SKM-1 (cell line): ENCODE measurements at regions not wholly inside any gene's neighbourhood (a gene's known extent, or its start where the extent isn't known, plus 50 kb on each side); places are given as distances from the start of the nearest gene placed in this dataset.
A peak's percentile ranks its signal among the peaks of the same experiment; 100 is the strongest.

Source experiments
- DNase-seq: peaks from one replicate; lab custom pipeline; 2025; ENCODE audit not compliant: unreplicated experiment; lab: John Stamatoyannopoulos, UW

DNA sequence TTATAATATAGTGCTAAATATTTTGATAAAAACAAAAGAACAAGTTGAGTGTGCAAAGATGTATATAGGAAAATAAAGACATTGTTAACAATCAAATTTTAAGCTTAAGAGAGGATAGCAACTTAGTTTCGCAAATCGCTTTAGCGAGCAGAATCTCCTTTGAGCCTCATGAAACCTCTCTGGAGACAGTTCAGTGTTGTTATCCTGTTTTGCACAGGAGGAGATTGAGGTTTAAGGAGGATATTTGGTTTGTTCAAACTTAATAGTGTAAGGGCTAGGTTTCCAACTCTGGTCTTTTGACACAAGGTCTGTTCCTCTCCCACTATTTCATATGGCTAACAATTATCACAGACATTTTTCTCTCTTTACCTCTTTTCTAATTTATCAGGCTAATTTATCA, 1848.5 kb upstream of the TENM3 start:
- DNase-seq = no peak

DNA sequence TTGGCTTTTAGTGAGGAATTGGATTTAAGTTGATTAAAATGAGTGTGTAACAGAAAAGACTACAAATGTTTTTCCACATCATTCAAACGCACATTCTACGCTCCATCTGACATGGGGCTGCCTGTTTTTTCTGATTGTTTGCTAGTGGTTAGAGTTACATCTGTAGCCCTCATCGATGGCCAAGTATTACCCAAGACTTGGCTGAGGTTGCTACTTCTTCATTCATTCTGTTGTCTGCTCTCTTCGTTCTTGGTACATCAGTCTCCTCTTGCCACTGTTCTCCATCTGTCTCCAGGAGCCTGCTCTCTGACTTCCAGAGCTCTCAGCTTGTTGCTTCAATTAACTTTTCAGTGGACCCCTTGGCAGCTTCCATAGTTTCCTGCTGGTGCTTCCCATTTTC, 1844.6 kb upstream of the TENM3 start:
- no peak for DNase-seq

GRCh38 chr4:180407275-180407885, 1835.8 kb upstream of the TENM3 start:
- no peak for DNase-seq

DNA sequence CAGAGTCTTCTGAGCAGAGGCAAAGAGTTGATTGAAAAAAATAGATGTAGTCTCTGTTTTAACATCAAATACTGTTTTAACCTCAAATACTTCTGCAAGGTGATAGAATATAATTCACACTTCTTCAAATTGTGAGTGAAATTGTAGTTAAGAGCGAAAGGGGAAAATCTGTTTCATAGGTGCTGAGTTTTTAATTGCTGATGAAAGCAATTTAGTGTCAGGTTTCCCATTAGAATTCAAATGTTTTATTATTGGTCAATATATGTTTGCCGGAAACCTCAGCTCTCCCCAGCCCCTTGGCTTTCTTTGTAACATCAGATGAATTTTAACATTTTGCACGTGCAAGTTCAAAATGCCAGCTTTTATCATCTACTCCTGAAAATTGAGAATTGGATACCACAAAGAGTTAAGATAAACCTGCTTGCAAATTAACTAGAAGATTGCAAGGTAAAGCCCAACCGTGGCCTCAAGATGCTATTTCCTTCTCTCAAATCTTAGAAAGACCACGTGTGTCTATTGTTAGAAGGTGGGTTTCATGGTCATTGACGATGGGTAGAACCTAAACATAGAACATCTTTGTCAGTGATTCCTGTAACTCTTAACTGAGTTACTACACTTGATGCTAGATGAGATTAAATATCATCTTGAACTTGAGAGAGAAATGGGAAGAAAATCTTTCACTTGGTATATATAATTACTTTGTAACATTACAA, 1824.2 kb upstream of the TENM3 start:
- DNase-seq = no peak

- DNase-seq = no peak
Measured at GRCh38 chr4:180422989-180423711, 1820.1 kb upstream of the TENM3 start.

DNA sequence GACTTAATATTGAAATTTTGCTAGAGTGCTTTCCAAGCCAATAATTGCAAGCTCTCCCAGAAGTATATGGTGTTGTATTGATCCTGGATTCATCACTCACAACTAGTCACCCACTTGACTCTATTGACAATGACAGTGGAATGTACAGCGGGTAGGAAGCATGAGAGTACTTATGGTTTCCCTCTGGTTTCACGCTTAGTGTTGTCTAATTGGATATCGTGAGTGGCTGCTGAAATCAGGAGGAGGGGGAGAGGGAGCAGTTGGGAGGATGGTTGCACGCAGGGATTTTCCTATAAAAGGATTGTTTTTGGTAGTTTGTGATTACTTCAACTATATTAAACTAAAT, 1819.5 kb upstream of the TENM3 start:
- DNase-seq = no peak

DNA sequence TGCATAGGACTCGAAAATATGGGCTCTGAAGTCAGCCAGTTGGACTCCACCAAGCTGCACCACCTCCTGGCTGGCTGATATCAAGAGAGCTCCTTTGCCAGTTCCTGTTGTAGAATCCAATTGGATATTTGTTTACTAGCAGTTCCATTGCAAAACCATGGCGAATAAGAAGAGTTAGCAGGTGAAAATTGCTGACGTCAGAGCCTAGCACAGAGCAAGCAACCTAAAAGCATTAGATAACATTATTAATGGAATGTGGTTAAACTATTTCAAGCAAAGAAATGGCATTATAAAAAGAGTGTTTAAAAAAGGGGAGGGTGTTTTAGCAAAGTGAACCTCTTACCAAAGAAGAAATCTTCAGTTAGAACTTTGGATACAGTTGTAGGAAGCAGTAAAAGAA, 1816.3 kb upstream of the TENM3 start:
- DNase-seq = no peak

DNA sequence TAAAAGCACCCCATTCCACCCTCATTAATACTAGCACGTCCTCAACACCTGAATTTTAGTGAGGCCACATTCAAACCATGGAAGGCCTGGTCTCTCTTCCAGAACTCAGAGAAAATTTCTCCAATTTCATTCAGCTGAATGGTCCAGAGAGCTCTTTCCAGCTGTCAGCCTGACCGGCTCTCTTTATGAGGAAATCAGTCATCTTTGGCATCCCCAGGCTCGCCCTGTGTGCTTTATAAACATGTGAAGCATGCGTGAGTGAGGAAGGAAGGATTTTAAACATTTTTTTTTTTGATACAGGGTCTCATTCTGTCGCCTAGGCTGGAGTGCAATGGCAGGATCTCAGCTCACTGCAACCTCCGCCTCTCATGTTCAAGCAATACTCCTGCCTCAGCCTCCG, 1812.9 kb upstream of the TENM3 start:
- DNase-seq = no peak

- DNase-seq = no peak
Measured at GRCh38 chr4:180434131-180434895, 1808.9 kb upstream of the TENM3 start.

- no peak for DNase-seq
Measured at GRCh38 chr4:180436361-180436760, 1806.8 kb upstream of the TENM3 start.

- no peak for DNase-seq
Measured at GRCh38 chr4:180437601-180438000, 1805.6 kb upstream of the TENM3 start.

DNA sequence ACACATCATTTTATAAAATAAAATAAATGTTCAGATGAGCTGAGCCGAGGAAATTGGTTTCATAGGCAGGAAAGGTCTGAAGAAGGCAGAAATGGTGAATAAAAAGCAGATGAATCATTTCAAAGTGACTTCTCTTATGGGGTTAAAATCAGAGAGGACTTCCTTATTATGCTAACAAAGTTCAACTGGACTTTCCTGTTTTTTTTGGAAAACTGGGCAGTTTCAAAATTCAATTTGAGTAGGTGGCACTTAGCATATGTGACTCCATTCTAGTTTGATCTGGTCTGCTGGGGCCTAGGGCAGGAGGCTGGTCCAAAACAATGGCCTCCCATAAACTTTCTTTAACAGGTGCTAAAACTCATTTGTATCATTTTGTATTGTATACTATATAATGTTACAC, 1794.9 kb upstream of the TENM3 start:
- DNase-seq = no peak

DNA sequence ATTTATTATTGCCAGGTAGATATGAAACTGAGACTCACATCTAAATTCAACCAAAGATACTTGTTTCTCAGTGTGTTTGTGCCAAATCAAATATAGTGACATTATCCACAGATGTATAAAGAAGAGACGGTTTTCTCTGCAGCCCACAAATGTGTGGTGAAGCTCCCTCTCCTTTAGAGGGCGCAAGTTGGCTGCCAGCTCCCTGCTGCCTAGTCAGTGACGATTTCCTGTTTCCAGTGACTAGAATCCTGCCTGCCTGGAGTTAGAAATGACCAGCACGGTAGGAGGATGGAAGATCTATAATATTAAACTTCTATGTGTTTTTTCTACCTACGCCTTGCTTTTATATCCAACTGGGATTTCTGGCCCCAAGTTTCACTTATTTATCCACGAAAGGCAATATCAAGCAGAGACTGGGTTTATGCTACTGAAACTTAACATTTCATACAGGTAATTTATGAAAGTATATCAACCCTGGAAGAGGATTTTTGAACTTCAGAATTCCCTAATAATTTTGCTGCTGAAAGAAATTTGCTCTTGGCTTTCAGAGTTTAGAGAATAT, 1793.7 kb upstream of the TENM3 start:
- DNase-seq = peak; percentile 16

DNA sequence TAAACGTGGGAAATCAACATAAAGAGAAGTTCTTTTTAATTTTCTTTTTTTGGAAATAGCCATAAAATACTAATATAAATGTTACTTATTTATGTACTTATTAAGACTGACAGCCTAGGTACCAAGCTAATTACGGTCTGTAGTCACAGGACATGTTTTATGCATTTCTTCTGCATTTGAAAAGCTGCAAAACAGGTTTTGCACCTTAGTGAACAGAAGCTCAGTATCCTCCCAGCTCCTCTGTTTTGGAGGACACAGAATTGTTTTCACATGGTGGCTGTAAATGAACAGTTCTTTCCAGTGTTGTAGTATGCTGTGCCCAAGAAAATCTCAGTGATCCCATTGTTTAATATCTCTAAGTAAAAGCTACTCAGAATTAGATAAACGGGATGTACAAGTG, 1788.0 kb upstream of the TENM3 start:
- no peak for DNase-seq

GRCh38 chr4:180456928-180457327, 1786.3 kb upstream of the TENM3 start:
- no peak for DNase-seq

- DNase-seq = no peak
Measured at GRCh38 chr4:180462116-180462515, 1781.1 kb upstream of the TENM3 start.

GRCh38 chr4:180465364-180465763, 1777.8 kb upstream of the TENM3 start:
- DNase-seq = no peak

- no peak for DNase-seq
Measured at GRCh38 chr4:180483036-180483435, 1760.2 kb upstream of the TENM3 start.

- no peak for DNase-seq
Measured at GRCh38 chr4:180485407-180485806, 1757.8 kb upstream of the TENM3 start.

GRCh38 chr4:180486342-180486741, 1756.9 kb upstream of the TENM3 start:
- DNase-seq = no peak

DNA sequence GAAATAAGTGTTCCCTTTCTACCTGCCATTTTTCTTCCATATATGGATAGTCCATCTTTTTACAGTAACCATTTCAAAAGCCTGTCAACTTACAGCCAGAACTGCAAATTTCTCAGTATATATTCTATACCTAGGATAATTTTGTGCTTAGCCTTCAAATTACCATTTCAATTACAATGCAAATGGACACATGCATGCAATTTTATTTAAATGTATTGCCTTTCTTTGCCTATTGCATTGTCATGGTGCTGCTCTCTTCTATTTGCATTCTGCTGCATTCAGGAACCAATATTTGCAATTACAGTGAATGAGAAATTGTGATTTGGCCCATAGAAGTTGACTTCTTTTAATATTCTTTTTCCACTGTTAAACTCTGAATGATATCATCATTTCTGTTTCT, 1753.4 kb upstream of the TENM3 start:
- DNase-seq = no peak
